HEK293 (cell line): ENCODE measurements at regions not wholly inside any gene's neighbourhood (a gene's known extent, or its start where the extent isn't known, plus 50 kb on each side); places are given as distances from the start of the nearest gene placed in this dataset.

Experiments
- EGR2 ChIP-seq: fragments of 450-650 bp; formaldehyde crosslinking; IDR thresholded peaks from 2 replicates; pipeline ENCODE4 v1.5.1; 2016; ENCODE audit warnings: low read depth, missing biosample characterization, missing genetic modification characterization
- ZFP3 ChIP-seq: fragments of 450-650 bp; formaldehyde crosslinking; IDR thresholded peaks from 2 replicates; pipeline ENCODE4 v1.5.1; 2016; ENCODE audit warnings: low read depth, missing biosample characterization, missing genetic modification characterization
- ZNF114 ChIP-seq: fragments of 450-650 bp; formaldehyde crosslinking; IDR thresholded peaks from 2 replicates; pipeline ENCODE4 v1.5.0; 2017; ENCODE audit warnings: missing biosample characterization, missing genetic modification characterization
- ZNF157 ChIP-seq: fragments of 450-650 bp; formaldehyde crosslinking; IDR thresholded peaks from 2 replicates; pipeline ENCODE4 v1.5.1; 2016; ENCODE audit warnings: missing biosample characterization, missing genetic modification characterization
- ZNF19 ChIP-seq: fragments of 450-650 bp; formaldehyde crosslinking; IDR thresholded peaks from 2 replicates; pipeline ENCODE4; 2016; ENCODE audit warnings: missing biosample characterization, missing genetic modification characterization, low read depth
- ZNF302 ChIP-seq: fragments of 450-650 bp; formaldehyde crosslinking; IDR thresholded peaks from 2 replicates; pipeline ENCODE4 v1.5.1; 2016; ENCODE audit warnings: missing biosample characterization, missing genetic modification characterization, low read depth
- ZNF324 ChIP-seq: fragments of 450-650 bp; formaldehyde crosslinking; IDR thresholded peaks from 2 replicates; pipeline ENCODE4 v1.5.1; 2016; ENCODE audit warnings: missing biosample characterization, missing genetic modification characterization
- ZNF423 ChIP-seq: fragments of 450-650 bp; formaldehyde crosslinking; IDR thresholded peaks from 2 replicates; pipeline ENCODE4 v1.5.1; 2016; ENCODE audit warnings: missing biosample characterization, missing genetic modification characterization
- ZNF426 ChIP-seq: fragments of 450-650 bp; formaldehyde crosslinking; IDR thresholded peaks from 2 replicates; pipeline ENCODE4 v1.5.1; 2017; ENCODE audit warnings: missing biosample characterization, missing genetic modification characterization, mild to moderate bottlenecking, inconsistent platforms, moderate library complexity
- ZNF530 ChIP-seq: fragments of 450-650 bp; formaldehyde crosslinking; IDR thresholded peaks from 2 replicates; pipeline ENCODE4 v1.5.1; 2016; ENCODE audit warnings: low read depth, missing biosample characterization, missing genetic modification characterization
- ZNF548 ChIP-seq: fragments of 450-650 bp; formaldehyde crosslinking; IDR thresholded peaks from 2 replicates; pipeline ENCODE4 v1.5.1; 2016; ENCODE audit warnings: missing biosample characterization, missing genetic modification characterization
- ZNF555 ChIP-seq: fragments of 450-650 bp; formaldehyde crosslinking; conservative IDR thresholded peaks from 2 replicates; pipeline ENCODE4 v1.5.1; 2017; ENCODE audit warnings: missing biosample characterization, mild to moderate bottlenecking, missing genetic modification characterization, inconsistent platforms
- ZNF600 ChIP-seq: fragments of 450-650 bp; formaldehyde crosslinking; IDR thresholded peaks from 2 replicates; pipeline ENCODE4 v1.5.1; 2016; ENCODE audit warnings: missing biosample characterization, missing genetic modification characterization
- ZNF621 ChIP-seq: fragments of 450-650 bp; formaldehyde crosslinking; IDR thresholded peaks from 2 replicates; pipeline ENCODE4 v1.5.1; 2017; ENCODE audit warnings: missing biosample characterization, missing genetic modification characterization
- ZNF623 ChIP-seq: fragments of 450-650 bp; formaldehyde crosslinking; IDR thresholded peaks from 2 replicates; pipeline ENCODE4 v1.5.1; 2016; ENCODE audit warnings: missing biosample characterization, missing genetic modification characterization
- ZNF660 ChIP-seq: fragments of 450-650 bp; IDR thresholded peaks from 2 replicates; pipeline ENCODE4 v1.5.1; 2018; ENCODE audit warnings: missing biosample characterization, mild to moderate bottlenecking, missing genetic modification characterization
- ZNF747 ChIP-seq: fragments of 450-650 bp; formaldehyde crosslinking; IDR thresholded peaks from 2 replicates; pipeline ENCODE4 v1.5.1; 2016; ENCODE audit warnings: missing biosample characterization, missing genetic modification characterization
- ZNF768 ChIP-seq: fragments of 450-650 bp; formaldehyde crosslinking; IDR thresholded peaks from 2 replicates; pipeline ENCODE4 v1.5.1; 2018; ENCODE audit warnings: missing biosample characterization, mild to moderate bottlenecking, missing genetic modification characterization
- TF ChIP-seq, protein P1 (sequence below): fragments of 450-650 bp; formaldehyde crosslinking; IDR thresholded peaks from 2 replicates; pipeline ENCODE4 v1.5.1; 2017; ENCODE audit warnings: missing biosample characterization, missing genetic modification characterization
- TF ChIP-seq, protein P2 (sequence below): fragments of 450-650 bp; formaldehyde crosslinking; conservative IDR thresholded peaks from 2 replicates; pipeline ENCODE4 v1.5.1; 2016; ENCODE audit warnings: low read depth, missing biosample characterization, missing genetic modification characterization
- TF ChIP-seq, protein P3 (sequence below): fragments of 450-650 bp; formaldehyde crosslinking; IDR thresholded peaks from 2 replicates; pipeline ENCODE4 v1.5.1; 2016; ENCODE audit warnings: missing biosample characterization, missing genetic modification characterization
- TF ChIP-seq, protein P4 (sequence below): fragments of 450-650 bp; formaldehyde crosslinking; IDR thresholded peaks from 2 replicates; pipeline ENCODE4 v1.5.1; 2017; ENCODE audit warnings: missing biosample characterization, missing genetic modification characterization
- TF ChIP-seq, protein P5 (sequence below): fragments of 450-650 bp; formaldehyde crosslinking; IDR thresholded peaks from 2 replicates; pipeline ENCODE4 v1.5.1; 2017; ENCODE audit warnings: missing biosample characterization, missing genetic modification characterization
- TF ChIP-seq, protein P6 (sequence below): fragments of 450-650 bp; formaldehyde crosslinking; IDR thresholded peaks from 2 replicates; pipeline ENCODE4 v1.5.1; 2016; ENCODE audit warnings: missing biosample characterization, missing genetic modification characterization
- TF ChIP-seq, protein P7 (sequence below): fragments of 450-650 bp; formaldehyde crosslinking; IDR thresholded peaks from 2 replicates; pipeline ENCODE4 v1.5.1; 2017; ENCODE audit warnings: missing biosample characterization, mild to moderate bottlenecking, missing genetic modification characterization, moderate library complexity
- TF ChIP-seq, protein P8 (sequence below): fragments of 450-650 bp; formaldehyde crosslinking; IDR thresholded peaks from 2 replicates; pipeline ENCODE4 v1.5.1; 2016; ENCODE audit warnings: missing biosample characterization, missing genetic modification characterization

DNA sequence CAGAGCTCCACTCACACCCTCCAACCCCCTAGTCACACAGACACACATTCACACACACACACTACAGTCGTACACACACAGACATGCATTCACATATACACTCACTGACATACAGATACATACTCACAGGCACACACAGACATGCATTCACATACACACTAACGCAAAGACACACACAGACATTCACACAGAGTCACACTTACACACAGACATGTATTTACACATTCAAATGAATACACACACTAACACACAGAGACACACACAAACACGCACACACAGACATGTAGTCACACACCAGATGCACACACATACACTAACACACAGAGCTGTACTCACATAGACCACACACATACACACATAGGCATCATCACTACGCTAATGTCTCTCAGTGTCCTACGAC lies 58.0 kb upstream of the MYL10 start (continued):
- TF ChIP-seq, protein P1, sequence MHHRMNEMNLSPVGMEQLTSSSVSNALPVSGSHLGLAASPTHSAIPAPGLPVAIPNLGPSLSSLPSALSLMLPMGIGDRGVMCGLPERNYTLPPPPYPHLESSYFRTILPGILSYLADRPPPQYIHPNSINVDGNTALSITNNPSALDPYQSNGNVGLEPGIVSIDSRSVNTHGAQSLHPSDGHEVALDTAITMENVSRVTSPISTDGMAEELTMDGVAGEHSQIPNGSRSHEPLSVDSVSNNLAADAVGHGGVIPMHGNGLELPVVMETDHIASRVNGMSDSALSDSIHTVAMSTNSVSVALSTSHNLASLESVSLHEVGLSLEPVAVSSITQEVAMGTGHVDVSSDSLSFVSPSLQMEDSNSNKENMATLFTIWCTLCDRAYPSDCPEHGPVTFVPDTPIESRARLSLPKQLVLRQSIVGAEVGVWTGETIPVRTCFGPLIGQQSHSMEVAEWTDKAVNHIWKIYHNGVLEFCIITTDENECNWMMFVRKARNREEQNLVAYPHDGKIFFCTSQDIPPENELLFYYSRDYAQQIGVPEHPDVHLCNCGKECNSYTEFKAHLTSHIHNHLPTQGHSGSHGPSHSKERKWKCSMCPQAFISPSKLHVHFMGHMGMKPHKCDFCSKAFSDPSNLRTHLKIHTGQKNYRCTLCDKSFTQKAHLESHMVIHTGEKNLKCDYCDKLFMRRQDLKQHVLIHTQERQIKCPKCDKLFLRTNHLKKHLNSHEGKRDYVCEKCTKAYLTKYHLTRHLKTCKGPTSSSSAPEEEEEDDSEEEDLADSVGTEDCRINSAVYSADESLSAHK (tag by site-specific recombination), result no peak
- TF ChIP-seq ZNF324 (tag by site-specific recombination), result no peak
- TF ChIP-seq, protein P2, sequence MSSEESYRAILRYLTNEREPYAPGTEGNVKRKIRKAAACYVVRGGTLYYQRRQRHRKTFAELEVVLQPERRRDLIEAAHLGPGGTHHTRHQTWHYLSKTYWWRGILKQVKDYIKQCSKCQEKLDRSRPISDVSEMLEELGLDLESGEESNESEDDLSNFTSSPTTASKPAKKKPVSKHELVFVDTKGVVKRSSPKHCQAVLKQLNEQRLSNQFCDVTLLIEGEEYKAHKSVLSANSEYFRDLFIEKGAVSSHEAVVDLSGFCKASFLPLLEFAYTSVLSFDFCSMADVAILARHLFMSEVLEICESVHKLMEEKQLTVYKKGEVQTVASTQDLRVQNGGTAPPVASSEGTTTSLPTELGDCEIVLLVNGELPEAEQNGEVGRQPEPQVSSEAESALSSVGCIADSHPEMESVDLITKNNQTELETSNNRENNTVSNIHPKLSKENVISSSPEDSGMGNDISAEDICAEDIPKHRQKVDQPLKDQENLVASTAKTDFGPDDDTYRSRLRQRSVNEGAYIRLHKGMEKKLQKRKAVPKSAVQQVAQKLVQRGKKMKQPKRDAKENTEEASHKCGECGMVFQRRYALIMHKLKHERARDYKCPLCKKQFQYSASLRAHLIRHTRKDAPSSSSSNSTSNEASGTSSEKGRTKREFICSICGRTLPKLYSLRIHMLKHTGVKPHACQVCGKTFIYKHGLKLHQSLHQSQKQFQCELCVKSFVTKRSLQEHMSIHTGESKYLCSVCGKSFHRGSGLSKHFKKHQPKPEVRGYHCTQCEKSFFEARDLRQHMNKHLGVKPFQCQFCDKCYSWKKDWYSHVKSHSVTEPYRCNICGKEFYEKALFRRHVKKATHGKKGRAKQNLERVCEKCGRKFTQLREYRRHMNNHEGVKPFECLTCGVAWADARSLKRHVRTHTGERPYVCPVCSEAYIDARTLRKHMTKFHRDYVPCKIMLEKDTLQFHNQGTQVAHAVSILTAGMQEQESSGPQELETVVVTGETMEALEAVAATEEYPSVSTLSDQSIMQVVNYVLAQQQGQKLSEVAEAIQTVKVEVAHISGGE (tag by site-specific recombination), result no peak
- no peak for TF ChIP-seq ZNF426
- TF ChIP-seq, protein P3, sequence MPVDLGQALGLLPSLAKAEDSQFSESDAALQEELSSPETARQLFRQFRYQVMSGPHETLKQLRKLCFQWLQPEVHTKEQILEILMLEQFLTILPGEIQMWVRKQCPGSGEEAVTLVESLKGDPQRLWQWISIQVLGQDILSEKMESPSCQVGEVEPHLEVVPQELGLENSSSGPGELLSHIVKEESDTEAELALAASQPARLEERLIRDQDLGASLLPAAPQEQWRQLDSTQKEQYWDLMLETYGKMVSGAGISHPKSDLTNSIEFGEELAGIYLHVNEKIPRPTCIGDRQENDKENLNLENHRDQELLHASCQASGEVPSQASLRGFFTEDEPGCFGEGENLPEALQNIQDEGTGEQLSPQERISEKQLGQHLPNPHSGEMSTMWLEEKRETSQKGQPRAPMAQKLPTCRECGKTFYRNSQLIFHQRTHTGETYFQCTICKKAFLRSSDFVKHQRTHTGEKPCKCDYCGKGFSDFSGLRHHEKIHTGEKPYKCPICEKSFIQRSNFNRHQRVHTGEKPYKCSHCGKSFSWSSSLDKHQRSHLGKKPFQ (tag by site-specific recombination), result no peak
- no peak for TF ChIP-seq ZNF548 (tag by site-specific recombination)
- TF ChIP-seq EGR2 (tag by site-specific recombination), result no peak
- TF ChIP-seq ZNF114 (tag by site-specific recombination), result no peak
- TF ChIP-seq, protein P4, sequence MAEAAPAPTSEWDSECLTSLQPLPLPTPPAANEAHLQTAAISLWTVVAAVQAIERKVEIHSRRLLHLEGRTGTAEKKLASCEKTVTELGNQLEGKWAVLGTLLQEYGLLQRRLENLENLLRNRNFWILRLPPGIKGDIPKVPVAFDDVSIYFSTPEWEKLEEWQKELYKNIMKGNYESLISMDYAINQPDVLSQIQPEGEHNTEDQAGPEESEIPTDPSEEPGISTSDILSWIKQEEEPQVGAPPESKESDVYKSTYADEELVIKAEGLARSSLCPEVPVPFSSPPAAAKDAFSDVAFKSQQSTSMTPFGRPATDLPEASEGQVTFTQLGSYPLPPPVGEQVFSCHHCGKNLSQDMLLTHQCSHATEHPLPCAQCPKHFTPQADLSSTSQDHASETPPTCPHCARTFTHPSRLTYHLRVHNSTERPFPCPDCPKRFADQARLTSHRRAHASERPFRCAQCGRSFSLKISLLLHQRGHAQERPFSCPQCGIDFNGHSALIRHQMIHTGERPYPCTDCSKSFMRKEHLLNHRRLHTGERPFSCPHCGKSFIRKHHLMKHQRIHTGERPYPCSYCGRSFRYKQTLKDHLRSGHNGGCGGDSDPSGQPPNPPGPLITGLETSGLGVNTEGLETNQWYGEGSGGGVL (tag by site-specific recombination), result no peak
- TF ChIP-seq ZNF768 (tag by site-specific recombination), result no peak
- no peak for TF ChIP-seq ZNF302 (tag by site-specific recombination)
- TF ChIP-seq ZNF623, result no peak
- no peak for TF ChIP-seq ZNF530 (tag by site-specific recombination)
- TF ChIP-seq ZNF660 (tag by site-specific recombination), result no peak
- TF ChIP-seq ZNF555 (tag by site-specific recombination), result no peak
- TF ChIP-seq ZNF157 (tag by site-specific recombination), result no peak
- no peak for TF ChIP-seq ZNF747 (tag by site-specific recombination)
- no peak for TF ChIP-seq ZNF600 (tag by site-specific recombination)
- no peak for TF ChIP-seq ZFP3
- 0 out of 2 replicates have a peak, but pooled peaks have one; percentile 50 for TF ChIP-seq ZNF621
- TF ChIP-seq, protein P5, sequence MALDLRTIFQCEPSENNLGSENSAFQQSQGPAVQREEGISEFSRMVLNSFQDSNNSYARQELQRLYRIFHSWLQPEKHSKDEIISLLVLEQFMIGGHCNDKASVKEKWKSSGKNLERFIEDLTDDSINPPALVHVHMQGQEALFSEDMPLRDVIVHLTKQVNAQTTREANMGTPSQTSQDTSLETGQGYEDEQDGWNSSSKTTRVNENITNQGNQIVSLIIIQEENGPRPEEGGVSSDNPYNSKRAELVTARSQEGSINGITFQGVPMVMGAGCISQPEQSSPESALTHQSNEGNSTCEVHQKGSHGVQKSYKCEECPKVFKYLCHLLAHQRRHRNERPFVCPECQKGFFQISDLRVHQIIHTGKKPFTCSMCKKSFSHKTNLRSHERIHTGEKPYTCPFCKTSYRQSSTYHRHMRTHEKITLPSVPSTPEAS (tag by site-specific recombination), result peak; percentile 96
- TF ChIP-seq, protein P6, sequence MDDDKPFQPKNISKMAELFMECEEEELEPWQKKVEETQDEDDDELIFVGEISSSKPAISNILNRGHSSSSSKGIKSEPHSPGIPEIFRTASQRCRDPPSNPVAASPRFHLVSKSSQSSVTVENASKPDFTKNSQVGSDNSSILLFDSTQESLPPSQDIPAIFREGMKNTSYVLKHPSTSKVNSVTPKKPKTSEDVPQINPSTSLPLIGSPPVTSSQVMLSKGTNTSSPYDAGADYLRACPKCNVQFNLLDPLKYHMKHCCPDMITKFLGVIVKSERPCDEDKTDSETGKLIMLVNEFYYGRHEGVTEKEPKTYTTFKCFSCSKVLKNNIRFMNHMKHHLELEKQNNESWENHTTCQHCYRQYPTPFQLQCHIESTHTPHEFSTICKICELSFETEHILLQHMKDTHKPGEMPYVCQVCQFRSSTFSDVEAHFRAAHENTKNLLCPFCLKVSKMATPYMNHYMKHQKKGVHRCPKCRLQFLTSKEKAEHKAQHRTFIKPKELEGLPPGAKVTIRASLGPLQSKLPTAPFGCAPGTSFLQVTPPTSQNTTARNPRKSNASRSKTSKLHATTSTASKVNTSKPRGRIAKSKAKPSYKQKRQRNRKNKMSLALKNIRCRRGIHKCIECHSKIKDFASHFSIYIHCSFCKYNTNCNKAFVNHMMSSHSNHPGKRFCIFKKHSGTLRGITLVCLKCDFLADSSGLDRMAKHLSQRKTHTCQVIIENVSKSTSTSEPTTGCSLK (tag by site-specific recombination), result no peak
- TF ChIP-seq ZNF19 (tag by site-specific recombination), result no peak
- TF ChIP-seq, protein P7, sequence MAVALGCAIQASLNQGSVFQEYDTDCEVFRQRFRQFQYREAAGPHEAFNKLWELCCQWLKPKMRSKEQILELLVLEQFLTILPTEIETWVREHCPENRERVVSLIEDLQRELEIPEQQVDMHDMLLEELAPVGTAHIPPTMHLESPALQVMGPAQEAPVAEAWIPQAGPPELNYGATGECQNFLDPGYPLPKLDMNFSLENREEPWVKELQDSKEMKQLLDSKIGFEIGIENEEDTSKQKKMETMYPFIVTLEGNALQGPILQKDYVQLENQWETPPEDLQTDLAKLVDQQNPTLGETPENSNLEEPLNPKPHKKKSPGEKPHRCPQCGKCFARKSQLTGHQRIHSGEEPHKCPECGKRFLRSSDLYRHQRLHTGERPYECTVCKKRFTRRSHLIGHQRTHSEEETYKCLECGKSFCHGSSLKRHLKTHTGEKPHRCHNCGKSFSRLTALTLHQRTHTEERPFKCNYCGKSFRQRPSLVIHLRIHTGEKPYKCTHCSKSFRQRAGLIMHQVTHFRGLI (tag by site-specific recombination), result no peak
- TF ChIP-seq, protein P8, sequence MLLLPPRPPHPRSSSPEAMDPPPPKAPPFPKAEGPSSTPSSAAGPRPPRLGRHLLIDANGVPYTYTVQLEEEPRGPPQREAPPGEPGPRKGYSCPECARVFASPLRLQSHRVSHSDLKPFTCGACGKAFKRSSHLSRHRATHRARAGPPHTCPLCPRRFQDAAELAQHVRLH (tag by site-specific recombination), result no peak
- no peak for TF ChIP-seq ZNF423 (tag by site-specific recombination)
